GM15510 (cell line): ENCODE measurements at regions not wholly inside any gene's neighbourhood (a gene's known extent, or its start where the extent isn't known, plus 50 kb on each side); places are given as distances from the start of the nearest gene placed in this dataset.

Experiments used
- POLR2A ChIP-seq: IDR thresholded peaks from 3 replicates; pipeline ENCODE4 v1.6.1; 2011; ENCODE audit warnings: borderline replicate concordance; ENCODE audit not compliant: insufficient read length; ENCODE audit errors: extremely low read depth

DNA sequence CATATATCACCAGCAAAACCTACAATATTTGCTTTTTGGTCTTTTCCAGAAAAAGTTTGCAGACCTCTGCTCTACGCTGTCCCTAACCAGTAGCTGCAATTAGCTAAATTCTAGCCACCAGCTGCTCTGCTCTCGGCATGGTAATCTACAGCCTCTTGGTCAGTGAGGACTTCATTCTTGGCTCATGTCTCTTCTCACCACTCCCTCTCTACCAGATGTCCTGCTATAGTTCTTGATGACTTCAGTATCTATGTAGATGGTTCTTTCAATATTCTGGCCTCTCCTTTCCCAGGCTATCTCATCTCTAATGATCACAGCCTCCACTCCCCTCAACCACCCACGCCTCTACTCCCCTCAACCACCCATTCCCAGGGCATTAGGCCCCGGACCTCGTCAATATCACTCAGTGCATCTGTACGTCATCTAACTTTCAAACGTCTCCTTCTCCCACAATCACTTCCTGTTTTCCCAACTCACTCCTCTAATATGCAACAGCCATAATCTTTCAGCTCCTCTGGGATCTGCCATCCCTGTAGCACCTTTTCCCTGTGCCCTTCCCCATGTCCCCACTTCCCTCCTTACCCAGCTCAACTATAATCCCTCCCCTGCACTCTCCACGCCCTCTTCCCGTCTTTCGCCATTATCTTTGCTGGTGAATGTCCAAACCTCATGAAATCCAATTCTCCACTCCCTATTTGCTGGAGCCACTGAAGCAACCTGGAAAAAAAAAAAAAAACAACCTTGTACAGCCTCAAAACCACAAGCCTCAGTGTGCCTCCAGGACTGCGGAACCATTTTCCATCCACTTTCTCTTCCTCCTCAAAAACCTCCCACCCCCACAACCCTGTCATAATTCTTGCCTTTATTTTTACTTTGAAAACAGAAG is 429.4 kb upstream of the PROK2 start:
- no peak for TF ChIP-seq POLR2A

DNA sequence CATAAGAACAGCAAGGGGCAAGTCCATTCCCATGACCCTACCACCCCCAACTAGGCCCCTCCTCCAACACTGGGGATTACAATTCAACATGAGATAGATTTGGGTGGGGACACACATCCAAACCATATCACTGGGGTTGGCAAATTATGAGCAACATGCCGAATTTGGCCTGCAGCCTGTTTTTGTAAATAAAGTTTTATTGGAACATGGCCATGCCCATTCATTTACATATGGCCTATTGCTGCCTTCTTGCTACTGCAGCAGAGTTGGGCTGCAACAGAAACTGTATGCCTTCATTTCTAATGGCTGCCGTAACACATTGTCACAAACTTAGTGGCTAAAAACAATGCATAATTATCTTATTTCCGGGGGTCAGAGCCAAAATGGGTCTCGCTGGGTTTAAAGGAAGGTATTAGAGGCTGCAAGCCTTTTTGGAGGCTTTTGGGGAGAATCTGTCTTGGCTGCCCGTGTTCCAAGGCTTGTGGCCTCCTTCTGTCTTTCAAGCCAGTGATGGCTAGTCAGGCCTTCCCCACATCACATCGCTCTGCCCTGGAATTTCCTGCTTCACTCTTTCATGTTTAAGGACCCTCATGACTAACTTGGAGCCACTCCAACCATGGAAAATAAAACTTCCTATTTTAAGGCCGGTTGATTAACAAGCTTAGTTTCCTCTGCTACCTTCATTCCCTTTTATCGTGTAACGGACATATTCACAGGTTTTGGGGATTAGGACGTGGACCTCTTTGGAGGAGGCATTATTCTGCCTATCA is 428.5 kb upstream of the PROK2 start:
- no peak for TF ChIP-seq POLR2A

DNA sequence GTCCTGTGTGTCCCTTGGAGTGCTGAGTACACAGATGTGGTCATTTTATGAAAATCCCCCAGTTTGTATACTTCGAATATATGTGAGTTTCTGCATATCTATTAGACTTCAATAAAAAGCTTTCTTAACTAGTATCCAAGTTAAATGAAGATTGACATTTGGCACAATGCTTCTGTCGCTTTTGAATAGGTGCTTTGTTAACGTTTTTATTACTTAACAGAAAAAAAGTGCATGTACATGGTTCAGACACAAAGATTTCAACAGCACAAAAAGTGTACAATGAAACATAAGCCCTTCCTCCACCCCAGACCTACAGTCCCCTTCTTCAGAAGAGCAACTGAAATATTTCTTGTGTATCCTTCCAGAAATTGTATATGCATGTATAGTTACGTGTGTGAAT is 427.4 kb upstream of the PROK2 start:
- no peak for TF ChIP-seq POLR2A

GRCh38 chr3:72210261-72210660 is 425.3 kb upstream of the PROK2 start:
- TF ChIP-seq POLR2A, result no peak

DNA sequence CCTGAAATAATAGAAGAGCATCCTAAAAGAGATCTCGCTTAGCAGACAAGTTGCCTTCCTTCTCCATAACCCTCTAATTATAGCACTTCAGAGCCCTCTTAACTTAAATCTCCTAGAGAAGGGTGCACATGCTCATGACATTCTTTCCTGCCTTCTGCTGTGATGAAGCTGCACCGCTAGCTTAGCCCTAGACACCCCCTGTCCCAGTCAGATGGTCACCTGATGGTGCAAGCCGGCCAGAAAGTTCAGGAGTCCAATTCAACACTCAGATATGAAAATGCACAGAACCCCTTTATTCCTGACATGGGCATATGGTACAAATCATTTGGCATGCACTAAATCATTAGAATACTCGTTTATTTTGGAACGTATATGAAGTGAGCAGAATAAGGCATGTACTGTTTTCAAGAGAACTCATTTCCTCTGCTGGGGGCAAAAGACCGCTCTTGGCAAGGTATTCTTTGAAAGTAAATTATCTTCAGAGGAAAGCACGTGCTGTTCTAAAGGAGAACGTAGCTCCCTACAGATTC is 420.4 kb upstream of the PROK2 start:
- TF ChIP-seq POLR2A, result no peak

DNA sequence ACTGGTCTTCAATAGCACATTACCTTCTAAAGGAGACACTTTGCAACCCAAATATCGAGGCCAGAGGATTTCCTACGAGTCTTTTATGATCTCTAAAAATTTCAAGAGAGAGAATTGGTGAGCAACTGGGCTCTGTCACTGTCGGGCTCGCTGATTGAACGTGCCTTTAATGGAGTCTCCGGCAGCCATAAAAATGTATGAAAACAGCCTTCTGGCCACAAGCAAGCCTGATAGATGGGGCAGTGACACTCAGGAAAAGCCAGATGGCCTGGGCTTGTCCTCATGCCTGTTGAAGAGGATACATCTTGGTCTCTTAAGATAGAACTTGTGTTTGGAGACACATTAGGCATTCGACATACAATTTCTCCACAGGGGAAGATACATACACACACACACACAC is 419.5 kb upstream of the PROK2 start:
- TF ChIP-seq POLR2A, result no peak

GRCh38 chr3:72203613-72204349 is 418.8 kb upstream of the PROK2 start:
- no peak for TF ChIP-seq POLR2A

GRCh38 chr3:72203105-72203504 is 418.2 kb upstream of the PROK2 start:
- no peak for TF ChIP-seq POLR2A

DNA sequence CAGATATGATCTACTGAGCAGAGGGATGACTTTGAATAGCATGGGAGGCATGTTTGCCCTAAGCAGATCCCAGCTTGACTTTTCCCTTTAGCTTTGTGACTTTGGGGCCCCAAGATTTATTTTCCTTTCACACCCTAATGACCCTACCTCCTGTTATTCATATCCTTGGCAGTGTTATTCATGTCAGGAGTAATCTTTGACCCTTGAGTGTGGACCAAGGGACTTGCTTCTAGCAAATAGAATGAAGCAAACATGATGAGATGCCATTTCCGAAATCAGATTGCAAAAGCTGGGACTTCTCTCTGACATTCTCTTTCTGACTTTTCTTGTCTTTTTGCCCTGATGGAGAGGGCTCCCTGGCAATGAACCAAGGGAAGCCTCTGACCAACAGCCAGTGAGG is 415.4 kb upstream of the PROK2 start:
- no peak for TF ChIP-seq POLR2A

DNA sequence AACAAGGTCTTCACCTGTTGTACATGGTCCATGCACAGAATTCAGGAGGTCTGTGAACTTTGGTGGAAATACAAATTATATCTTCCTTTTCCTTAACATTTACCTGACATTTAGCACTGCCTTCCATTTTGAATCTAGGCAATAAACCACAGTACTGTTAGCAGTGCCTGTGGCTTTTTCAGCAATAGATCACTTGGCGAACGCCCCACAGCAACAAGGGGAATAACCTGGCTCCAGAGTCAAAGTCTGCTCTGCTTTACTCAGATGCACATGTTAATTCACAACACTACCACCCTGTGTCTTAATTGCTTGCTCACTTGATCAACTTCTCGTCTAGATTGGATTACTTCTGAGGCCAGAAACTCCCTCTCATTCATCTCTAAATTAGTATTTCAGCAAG is 414.6 kb upstream of the PROK2 start:
- no peak for TF ChIP-seq POLR2A

DNA sequence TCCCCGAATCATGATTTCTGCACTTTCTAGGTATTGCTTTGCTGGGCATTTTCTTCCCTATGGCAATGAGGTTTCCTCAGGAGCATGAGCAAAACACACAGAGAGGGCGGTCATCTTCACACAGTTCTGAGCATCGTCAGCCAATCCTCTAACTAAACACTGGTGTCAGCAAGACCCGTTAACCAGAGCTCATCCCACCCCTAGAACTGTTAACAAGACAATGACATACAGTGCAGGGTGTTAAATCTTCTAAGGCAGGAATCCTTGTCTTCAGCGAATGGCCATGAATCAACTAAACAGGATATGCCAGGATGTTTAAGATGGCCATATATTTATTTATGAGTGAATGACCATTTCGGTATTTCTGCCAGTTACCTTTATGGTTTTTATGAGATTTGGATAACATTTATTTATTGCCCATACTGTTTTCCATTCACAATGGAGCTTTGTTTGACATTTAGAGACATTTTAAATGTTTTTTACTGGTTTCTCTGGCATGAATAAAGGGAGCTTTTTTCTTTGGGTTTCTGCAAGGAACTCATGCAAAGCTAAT is 411.5 kb upstream of the PROK2 start:
- no peak for TF ChIP-seq POLR2A

GRCh38 chr3:72195895-72196294 is 410.9 kb upstream of the PROK2 start:
- no peak for TF ChIP-seq POLR2A

DNA sequence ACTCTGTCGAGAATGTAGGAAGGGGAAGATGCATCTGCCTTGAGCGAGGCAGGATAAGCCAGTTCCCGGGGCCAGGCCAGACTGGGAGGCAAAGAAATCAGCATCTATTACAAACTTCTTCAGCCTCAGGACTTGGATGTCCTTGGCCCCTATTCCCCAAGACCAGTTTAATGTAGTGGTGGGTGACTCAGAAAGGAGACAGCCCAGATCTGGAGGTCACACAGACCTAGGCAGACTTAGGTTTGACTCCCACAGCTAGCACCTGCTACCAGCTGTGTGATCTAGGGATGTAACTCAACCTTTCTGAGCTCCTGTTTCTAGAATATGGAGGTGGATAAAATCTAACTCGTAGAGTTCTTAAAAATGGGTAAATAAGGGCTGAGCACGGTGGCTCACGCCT is 409.5 kb upstream of the PROK2 start:
- no peak for TF ChIP-seq POLR2A

- TF ChIP-seq POLR2A, result no peak
These were observed 409.0 kb upstream of the PROK2 start for GRCh38 chr3:72193771-72194430.

DNA sequence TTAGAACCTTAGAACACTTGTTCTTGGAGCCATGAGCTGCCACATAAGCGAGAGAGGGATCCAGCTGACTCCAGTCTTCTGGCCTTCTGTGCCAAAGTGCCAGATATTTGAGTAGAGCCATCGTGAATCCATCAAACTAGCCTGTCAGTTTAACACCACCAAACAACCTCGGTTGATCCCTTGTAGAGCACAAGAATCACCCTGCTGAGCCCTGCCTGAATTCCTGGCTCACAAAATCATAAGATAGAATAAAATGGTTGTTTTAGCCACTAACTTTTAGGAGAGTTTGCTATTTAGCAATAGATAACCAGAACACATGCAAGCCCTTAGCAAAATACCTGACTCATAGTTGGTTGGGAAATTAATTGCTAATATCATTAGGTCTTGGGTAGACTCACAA is 407.6 kb upstream of the PROK2 start:
- TF ChIP-seq POLR2A, result no peak
